ENCODE measurements at regions not wholly inside any gene's neighbourhood (a gene's known extent, or its start where the extent isn't known, plus 50 kb on each side); places are given as distances from the start of the nearest gene placed in this dataset.
"Not testable (repeated sequence)": the region's sequence is repeated elsewhere in the genome, so short reads cannot be mapped to it uniquely, and the experiment has no call there.

DNA sequence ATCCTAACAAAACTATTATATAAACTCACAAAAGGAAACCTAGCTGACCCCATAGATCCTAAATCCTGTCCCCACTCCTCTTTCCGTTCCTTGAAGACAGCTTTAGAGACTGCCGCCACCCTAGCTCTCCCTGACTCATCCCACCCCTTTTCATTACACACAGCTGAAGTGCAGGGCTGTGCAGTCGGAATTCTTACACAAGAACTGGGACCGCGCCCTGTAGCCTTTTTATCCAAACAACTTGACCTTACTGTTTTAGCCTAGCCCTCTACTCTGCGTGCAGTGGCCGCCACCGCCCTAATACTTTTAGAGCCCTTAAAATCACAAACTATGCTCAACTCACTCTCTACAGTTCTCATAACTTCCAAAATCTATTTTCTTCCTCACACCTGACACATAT is 264.0 kb downstream of the SMARCA2 start:
- DNase-seq = not testable (repeated sequence)

DNA sequence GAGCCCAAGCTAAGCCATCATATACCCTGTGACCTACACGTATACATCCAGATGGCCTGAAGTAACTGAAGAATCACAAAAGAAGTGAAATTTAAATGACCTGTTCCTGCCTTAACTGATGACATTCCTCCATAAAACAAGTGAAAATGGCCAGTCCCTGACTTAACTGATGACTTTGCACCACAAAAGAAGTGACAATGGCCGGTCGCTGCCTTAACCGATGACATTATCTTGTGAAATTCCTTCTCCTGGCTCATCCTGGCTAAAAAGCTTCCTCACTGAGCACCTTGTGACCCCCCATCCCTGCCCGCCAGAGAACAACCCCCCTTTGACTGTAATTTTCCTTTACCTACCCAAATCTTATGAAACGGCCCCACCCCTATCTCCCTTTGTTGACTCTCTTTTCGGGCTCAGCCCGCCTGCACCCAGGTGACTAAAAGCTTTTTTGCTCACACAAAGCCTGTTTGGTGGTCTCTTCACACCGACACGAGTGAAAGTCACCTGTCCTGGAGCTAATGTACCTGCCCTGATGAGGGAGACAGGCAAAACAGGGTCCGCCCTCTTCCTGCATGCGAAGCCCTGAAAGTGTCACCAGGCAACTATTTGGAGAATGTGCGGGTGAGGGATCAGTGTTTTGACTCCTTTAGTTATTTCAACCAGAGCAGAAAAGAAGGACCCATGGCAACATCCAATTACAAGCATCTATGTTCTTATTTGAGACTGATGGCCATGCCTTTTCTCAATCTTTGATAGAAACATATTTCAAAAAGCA is 266.1 kb downstream of the SMARCA2 start:
- no peak for DNase-seq

GRCh38 chr9:2281803-2282185 is 266.6 kb downstream of the SMARCA2 start:
- no peak for DNase-seq

- no peak for DNase-seq
These were observed 269.6 kb downstream of the SMARCA2 start for GRCh38 chr9:2284770-2285169.

DNA sequence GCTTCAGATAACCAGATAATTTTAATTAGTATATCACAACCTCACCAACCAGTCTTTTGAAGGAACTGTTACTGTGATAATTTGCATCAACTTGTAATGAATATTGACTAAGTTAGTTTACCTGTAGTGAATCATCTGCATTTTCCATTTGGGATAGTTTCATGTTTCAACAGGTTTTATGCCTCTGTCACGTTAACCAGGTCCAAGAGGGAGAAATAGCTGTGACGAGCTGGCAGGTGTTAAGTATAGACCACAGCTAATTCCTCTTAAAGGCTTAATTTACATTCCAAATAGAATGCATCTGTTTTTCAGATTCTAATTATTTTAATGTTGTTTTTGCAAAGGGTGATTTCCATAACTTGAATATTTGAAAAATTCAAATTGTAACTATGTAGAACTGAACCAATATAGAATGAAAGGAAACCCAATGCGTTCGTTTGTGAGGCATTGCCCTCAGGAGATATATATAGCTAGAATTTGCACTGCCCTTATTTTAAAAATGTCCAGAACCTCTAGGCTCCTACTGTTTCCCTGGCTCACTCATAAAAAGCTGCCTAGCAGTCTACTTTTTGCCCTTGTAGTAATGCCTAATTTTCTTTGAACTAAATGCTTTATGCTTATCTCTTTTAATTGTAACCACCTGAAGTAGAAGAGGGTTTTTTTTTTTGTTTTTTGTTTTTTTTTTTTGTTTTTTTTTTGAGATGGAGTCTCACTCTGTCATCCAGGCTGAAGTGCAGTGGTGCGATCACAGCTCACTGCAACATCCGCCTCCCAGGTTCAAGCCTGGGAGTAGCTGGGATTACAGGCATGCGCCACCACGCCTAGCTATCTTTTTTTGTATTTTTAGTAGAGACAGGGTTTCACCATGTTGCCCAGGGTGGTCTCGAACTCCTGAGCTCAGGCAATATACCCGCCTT is 270.5 kb downstream of the SMARCA2 start:
- no peak for DNase-seq

- DNase-seq = no peak
These were observed 271.2 kb downstream of the SMARCA2 start for GRCh38 chr9:2286333-2286705.

GRCh38 chr9:2286825-2287455 is 271.8 kb downstream of the SMARCA2 start:
- DNase-seq = no peak

DNA sequence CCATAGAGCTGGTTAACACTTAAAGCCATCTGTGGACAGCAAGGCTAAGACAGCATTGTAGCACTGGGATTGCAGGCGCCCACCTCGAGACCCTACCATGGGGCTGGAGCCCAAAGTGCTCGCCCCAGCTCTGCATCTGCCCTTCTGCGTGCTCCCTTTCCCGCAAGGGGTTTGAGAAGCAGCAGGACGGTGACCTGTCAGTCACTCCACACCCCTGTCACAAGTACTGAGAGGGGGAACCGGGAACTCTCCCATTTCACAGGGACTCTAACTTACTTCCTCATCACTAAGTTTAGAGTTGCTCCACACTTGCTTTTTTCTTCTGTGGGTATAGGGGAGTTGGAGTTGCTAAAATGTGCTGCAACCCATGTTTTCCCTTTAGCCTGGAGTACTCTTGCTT is 273.2 kb downstream of the SMARCA2 start:
- DNase-seq = no peak

DNA sequence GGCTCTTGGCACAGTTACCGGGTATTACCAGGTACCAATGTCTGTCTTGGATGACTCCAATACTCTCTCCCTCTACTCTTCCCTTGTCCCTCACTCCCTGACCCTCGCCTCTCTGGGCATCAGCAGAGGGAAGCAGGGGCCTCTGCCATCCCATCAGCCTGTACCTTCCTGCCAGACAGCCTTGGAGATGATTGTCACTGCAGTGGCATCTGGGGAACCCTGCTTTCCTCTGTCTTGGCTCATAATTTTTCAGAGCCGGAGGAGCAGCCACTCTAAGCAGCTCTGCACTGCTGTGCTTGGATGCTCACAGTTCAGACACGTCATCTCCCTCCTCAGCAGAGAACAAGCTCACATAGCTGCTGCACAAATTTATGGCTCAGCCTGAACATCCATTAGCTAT is 274.1 kb downstream of the SMARCA2 start:
- DNase-seq = no peak

DNA sequence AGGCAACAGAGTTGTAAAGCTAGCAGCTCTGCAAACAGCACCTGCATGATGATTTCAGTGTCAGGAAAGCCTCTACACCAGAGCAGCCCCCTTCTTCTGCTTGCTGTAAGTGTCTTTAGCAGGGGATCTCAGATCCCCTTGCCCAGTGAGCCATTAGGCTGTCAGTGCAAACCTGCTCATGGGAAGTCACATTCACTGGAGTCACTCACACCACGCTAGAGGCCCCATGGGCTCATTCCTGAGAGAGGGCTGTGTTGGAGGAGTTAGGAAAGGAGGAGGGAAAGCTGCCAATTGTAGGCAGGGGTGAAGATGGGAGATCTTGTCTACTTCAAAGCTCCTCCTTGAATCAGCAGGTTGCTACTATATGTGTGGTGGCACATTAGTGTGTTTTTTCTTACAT is 275.2 kb downstream of the SMARCA2 start:
- no peak for DNase-seq

GRCh38 chr9:2291980-2292704 is 277.0 kb downstream of the SMARCA2 start:
- no peak for DNase-seq

DNA sequence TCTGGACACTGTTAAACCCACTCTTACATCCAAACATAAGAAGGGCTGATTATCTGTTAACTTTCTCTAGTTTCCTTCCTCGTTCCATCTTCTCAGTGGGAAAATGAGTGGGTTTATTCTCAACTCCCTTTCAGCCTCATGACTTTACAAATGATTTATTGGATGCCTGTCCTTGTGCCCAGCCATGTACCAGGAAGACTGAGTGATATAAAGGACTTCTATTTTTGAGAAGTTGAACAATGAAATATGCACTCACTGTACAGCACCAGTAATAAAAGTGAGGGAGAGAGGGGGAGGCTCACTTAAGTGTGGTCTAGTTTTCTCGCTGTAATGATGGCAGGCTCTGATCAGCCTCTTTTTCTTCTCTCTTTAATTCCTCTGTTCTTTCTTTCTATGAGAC is 277.6 kb downstream of the SMARCA2 start:
- no peak for DNase-seq

GRCh38 chr9:2297771-2298170 is 282.6 kb downstream of the SMARCA2 start:
- no peak for DNase-seq

DNA sequence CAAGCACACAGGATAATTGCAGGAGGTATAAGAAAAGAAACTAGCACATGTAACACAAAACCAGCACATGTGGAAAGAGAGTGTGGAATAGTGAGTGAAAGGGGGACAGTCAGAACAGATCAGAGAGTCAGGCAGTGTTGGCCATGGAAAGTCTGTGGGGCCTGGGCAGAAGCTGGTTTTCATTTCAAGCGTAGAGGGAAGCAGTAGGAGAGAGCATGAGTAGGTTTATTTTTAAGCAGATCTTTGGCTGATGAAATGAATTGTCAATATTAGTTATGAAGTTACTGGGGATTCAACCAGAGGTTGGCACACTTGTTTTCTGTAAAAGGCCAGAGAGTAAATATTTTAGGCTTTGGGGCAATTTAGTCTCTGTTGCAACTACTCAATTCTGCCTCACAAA is 283.1 kb downstream of the SMARCA2 start:
- no peak for DNase-seq

- no peak for DNase-seq
These were observed 284.2 kb downstream of the SMARCA2 start for GRCh38 chr9:2299156-2299842.

GRCh38 chr9:2299843-2300205 is 284.7 kb downstream of the SMARCA2 start:
- DNase-seq = no peak

DNA sequence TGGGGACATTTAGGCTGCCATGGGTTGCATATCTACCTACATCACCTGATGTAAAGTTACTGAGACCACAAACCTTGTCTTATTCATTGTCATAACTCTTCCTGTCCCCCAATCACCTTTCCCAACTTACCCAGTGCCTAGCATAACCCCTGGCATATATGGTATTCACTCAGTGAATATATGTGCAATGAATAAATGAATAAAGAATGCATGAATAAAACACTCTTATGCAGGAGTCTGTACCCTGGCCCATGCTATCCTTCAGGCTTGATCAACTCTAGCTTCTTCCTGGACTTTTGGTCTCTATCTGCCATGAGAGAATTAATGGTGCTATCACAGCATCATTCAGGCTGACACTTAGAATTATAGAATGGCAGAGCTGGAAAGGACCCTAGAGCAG is 285.2 kb downstream of the SMARCA2 start:
- no peak for DNase-seq

DNA sequence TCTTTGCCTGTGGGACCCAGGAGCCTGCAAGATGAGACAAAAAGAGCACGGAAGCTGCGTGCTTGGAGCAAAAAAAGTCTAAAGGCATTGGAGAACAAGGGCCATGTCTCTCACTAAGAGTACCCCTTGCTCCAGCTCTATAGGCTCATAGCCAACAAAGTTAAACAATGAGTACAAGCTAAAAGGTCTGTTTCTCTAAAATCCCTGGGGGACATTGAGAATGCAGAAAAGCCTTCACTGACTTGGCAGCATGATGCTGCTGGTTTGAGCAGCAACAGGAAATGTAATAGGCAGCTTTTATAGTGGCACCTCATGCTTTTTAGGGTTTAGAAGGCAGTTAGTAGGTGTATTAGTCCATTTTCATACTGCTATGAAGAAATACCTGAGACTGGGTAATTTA is 287.5 kb downstream of the SMARCA2 start:
- no peak for DNase-seq

DNA sequence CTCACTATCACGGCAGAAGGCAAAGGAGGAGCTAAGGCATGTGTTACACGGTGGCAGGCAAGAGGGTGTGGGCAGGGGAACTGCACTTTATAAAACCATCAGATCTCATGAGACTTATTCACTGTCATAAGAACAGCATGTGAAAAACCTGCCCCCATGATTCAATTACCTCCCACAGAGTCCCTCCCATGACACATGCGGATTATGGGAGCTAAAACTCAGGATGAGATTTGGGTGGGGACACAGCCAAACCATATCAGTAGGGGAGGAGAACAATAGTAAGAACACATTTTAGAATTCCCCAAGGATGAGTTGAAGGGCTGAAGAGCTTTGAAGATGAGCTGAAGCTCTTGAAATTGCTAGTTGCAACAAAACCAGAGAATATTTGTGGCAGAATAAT is 287.9 kb downstream of the SMARCA2 start:
- no peak for DNase-seq

GRCh38 chr9:2307480-2307879 is 292.3 kb downstream of the SMARCA2 start:
- no peak for DNase-seq

GRCh38 chr9:2311920-2312319 is 296.8 kb downstream of the SMARCA2 start:
- DNase-seq = no peak

DNA sequence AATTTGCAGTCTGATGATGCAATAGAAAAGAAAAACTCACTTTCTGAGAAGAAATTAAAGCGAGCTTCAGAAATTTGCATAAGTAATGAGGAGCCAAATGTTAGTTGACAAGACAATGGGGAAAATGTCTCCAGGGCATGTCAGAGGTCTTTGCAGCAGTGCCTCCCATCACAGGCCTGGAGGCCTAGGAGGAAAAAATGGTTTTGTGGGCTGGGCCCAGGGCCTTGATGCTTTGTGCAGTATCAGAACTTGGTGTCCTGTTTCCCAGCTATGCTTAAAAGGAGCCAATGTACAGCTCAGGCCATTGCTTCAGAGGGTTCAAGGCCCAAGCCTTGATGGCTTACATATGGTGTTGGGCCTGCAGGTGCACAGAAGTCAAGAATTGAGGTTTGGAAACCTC is 298.4 kb downstream of the SMARCA2 start:
- no peak for DNase-seq

DNA sequence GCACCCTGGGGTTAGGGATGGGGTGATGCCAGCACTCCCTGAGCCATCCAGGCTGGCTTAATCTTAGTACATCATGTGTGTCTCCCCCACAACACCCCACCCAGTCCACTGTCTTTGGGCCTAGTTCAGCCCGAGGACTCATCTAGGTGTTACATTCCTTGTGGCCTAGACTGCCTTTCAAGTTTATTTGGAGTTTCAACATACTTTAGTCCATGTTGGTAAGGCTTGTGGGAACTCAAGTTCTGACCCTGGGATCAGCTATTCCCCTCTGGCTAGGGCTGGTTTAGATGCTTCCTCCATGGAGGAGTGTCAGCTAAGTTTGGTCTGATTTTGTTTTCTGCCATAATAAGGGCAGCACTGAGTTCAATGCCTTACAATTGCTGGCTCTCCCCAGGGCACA is 302.4 kb downstream of the SMARCA2 start:
- DNase-seq = no peak
